ENCODE measurements at regions not wholly inside any gene's neighbourhood (a gene's known extent, or its start where the extent isn't known, plus 50 kb on each side); places are given as distances from the start of the nearest gene placed in this dataset.

- DNase-seq (ENCODE audit: low read depth, low spot score): no peak
- H3K36me3 ChIP-seq (ENCODE audit: control insufficient read depth in 1 of 2, insufficient read depth in 2 of 2, low read length in 2 of 2): no peaks in the 10 kb centered on the region
- RAD21 ChIA-PET (ENCODE audit: low non-redundant PET in 1 of 2, low total read pairs in 2 of 2, uncharacterized antibody in 2 of 2, unreplicated experiment in 2 of 2): no interaction called here
- intact Hi-C loops (cut with micrococcal nuclease): no loop called here
- TF ChIP-seq CEBPB (IDR thresholded peaks at IDR 0.05; ENCODE audit: low read depth): no peak
- no peak for TF ChIP-seq FOSL1 (IDR thresholded peaks at IDR 0.05; ENCODE audit: low read depth)
- no peak for TF ChIP-seq POLR2A (IDR thresholded peaks at IDR 0.05; ENCODE audit: borderline replicate concordance, extremely low read depth, insufficient read depth, insufficient read length)
- TF ChIP-seq ATF3 (IDR thresholded peaks at IDR 0.05): no peak
- TF ChIP-seq ZBTB33 (IDR thresholded peaks at IDR 0.05; ENCODE audit: extremely low read depth, insufficient replicate concordance, low read length): no peak
- no peak for TF ChIP-seq JUND (IDR thresholded peaks at IDR 0.05)
- no peak for TF ChIP-seq EZH2phosphoT487 (IDR thresholded peaks at IDR 0.05; ENCODE audit: borderline replicate concordance)
- no peak for TF ChIP-seq ZFX (IDR thresholded peaks at IDR 0.05)
- no peak for TF ChIP-seq YY1 (IDR thresholded peaks at IDR 0.05; ENCODE audit: extremely low read depth, insufficient replicate concordance, low read depth, low read length)
- TF ChIP-seq POLR2AphosphoS5 (IDR thresholded peaks at IDR 0.05; ENCODE audit: low read depth, low read length): no peak
- no TSS peak for BruUV-seq (replicated peaks)
- H3K9ac ChIP-seq (ENCODE audit: low read length): no peak overlapping the region
- H3K9me3 ChIP-seq (ENCODE audit: control insufficient read depth in 1 of 2, insufficient read depth in 1 of 2, low read depth in 1 of 2, low read length in 2 of 2): no peaks in the 10 kb centered on the region; a peak in 1 of 4 replicates
- H3K79me2 ChIP-seq (ENCODE audit: insufficient read depth, low read length): no peaks in the 10 kb centered on the region
- no peaks in the 10 kb centered on the region for H3K27me3 ChIP-seq (ENCODE audit: insufficient read depth, low read length)
- no peak overlapping the region for H3K27ac ChIP-seq (ENCODE audit: low read depth, low read length)
- H3K4me3 ChIP-seq (replicated peaks in 1 of 2; ENCODE audit: low read depth in 1 of 2, low read length in 2 of 2): no peak overlapping the region
- H4K20me1 ChIP-seq (ENCODE audit: insufficient read depth): no peaks in the 10 kb centered on the region
- no peak for ATAC-seq
- no peak overlapping the region for H3K4me2 ChIP-seq (ENCODE audit: low read length)
- CTCF ChIA-PET: no interaction called here
- H2AFZ ChIP-seq (ENCODE audit: low read depth, low read length, poor library complexity, severe bottlenecking): no peak overlapping the region
- H3K9me2 ChIP-seq (ENCODE audit: insufficient read depth): no peaks in the 10 kb centered on the region
- no peaks in the 10 kb centered on the region for H3K4me1 ChIP-seq (ENCODE audit: control insufficient read depth in 1 of 2, insufficient read depth in 2 of 2, low read length in 2 of 2)
- POLR2A ChIA-PET: no interaction called here
These were observed 321.2 kb downstream of the WDR72 start for GRCh38 chr15:53437985-53438841.
